ENCODE measurements at regions not wholly inside any gene's neighbourhood (a gene's known extent, or its start where the extent isn't known, plus 50 kb on each side); places are given as distances from the start of the nearest gene placed in this dataset.

GRCh38 chrX:106356580-106356979 lies 188.5 kb downstream of the PWWP3B start:
- no peak overlapping the region for H3K4me3 ChIP-seq (replicated peaks in 1 of 3; ENCODE audit: insufficient read depth in 1 of 3, low read depth in 2 of 3, low read length in 3 of 3)
- in situ Hi-C loops (cut with HindIII; ENCODE audit: extremely low pct_ligation_motif_present, low pct_unique_long_range_greater_than_20kb): no loop called here
- no peak overlapping the region for H2AFZ ChIP-seq (ENCODE audit: low read length)
- POLR2A ChIA-PET: no interaction called here
- ATAC-seq: no peak
- H3K36me3 ChIP-seq (replicated peaks in 1 of 2; ENCODE audit: control insufficient read depth in 1 of 2, insufficient read depth in 2 of 2, low read length in 2 of 2): no peaks in the 10 kb centered on the region
- BruUV-seq (replicated peaks): no TSS peak
- H3K79me2 ChIP-seq (ENCODE audit: insufficient read depth, low read length): no peaks in the 10 kb centered on the region
- CTCF ChIA-PET (ENCODE audit: low intra/inter-chr PET ratio, low total read pairs): no interaction called here
- no peaks in the 10 kb centered on the region; a peak in 1 of 5 replicates for H3K27me3 ChIP-seq (ENCODE audit: control insufficient read depth in 1 of 2, insufficient read depth in 2 of 2, low read length in 2 of 2)
- intact Hi-C loops (cut with micrococcal nuclease; ENCODE audit: unreplicated experiment): no loop called here
- no peak overlapping the region for H3K4me2 ChIP-seq (ENCODE audit: low read depth, low read length)
- no peaks in the 10 kb centered on the region for H3K9me3 ChIP-seq (ENCODE audit: low read length)
- FAIRE-seq: no peak
- H3K27ac ChIP-seq (ENCODE audit: extremely low read length, insufficient read depth, low read length): no peak overlapping the region
- no peak overlapping the region for H3K9ac ChIP-seq (ENCODE audit: insufficient read depth, low read depth, low read length)
- no peaks in the 10 kb centered on the region for H4K20me1 ChIP-seq (ENCODE audit: insufficient read depth, low read length)
- H3K4me1 ChIP-seq (ENCODE audit: insufficient read depth, low read length): no peaks in the 10 kb centered on the region
- TF ChIP-seq MAFF (IDR thresholded peaks at IDR 0.05; ENCODE audit: low read depth, low read length) (peak; percentile 94), MAFK (conservative IDR thresholded peaks at IDR 0.05 in 1 of 2, IDR thresholded peaks at IDR 0.05 in 1 of 2; ENCODE audit: low read length in 2 of 2) (peak; percentile 83 to 96), TP53 (CRISPR knock-in tag; conservative IDR thresholded peaks at IDR 0.05) (no peak)
- TF ChIP-seq, protein P1, sequence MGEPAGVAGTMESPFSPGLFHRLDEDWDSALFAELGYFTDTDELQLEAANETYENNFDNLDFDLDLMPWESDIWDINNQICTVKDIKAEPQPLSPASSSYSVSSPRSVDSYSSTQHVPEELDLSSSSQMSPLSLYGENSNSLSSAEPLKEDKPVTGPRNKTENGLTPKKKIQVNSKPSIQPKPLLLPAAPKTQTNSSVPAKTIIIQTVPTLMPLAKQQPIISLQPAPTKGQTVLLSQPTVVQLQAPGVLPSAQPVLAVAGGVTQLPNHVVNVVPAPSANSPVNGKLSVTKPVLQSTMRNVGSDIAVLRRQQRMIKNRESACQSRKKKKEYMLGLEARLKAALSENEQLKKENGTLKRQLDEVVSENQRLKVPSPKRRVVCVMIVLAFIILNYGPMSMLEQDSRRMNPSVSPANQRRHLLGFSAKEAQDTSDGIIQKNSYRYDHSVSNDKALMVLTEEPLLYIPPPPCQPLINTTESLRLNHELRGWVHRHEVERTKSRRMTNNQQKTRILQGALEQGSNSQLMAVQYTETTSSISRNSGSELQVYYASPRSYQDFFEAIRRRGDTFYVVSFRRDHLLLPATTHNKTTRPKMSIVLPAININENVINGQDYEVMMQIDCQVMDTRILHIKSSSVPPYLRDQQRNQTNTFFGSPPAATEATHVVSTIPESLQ (CRISPR knock-in tag; conservative IDR thresholded peaks at IDR 0.05): no peak
- DNase-seq (ENCODE audit: low spot score): no peak

DNA sequence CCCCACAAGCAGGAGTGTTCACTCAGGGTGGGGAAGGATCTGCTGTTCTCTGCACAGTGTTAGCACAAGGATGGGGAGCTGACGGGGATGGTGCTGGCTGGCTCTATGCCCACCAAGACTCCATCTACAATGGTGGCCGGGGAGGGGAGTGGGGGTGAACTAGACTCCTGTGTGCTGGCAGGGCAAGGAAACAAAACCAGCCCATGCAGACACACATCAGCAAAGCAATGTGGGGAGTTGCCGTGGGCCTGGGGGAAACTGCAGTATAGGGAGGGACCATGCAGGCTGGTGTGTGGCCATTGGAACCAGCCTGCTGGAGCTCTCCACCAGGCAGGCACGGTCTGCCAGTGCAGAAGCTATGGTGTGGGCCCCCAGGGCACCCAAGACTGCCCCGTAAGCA lies 195.1 kb downstream of the PWWP3B start:
- Histone ChIP-seq H3K9ac (ENCODE audit: insufficient read depth, low read depth, low read length) (no peak overlapping the region), H3K9me3 (ENCODE audit: low read length) (no peaks in the 10 kb centered on the region), H3K79me2 (ENCODE audit: insufficient read depth, low read length) (no peaks in the 10 kb centered on the region), H3K4me1 (ENCODE audit: insufficient read depth, low read length) (no peaks in the 10 kb centered on the region), H3K27me3 (ENCODE audit: control insufficient read depth in 1 of 2, insufficient read depth in 2 of 2, low read length in 2 of 2) (no peaks in the 10 kb centered on the region), H2AFZ (ENCODE audit: low read length) (no peak overlapping the region), H3K4me3 (replicated peaks in 1 of 3; ENCODE audit: insufficient read depth in 1 of 3, low read depth in 2 of 3, low read length in 3 of 3) (no peak overlapping the region), H4K20me1 (ENCODE audit: insufficient read depth, low read length) (no peaks in the 10 kb centered on the region), H3K4me2 (ENCODE audit: low read depth, low read length) (no peak overlapping the region), H3K27ac (ENCODE audit: extremely low read length, insufficient read depth, low read length) (no peak overlapping the region), H3K36me3 (replicated peaks in 1 of 2; ENCODE audit: control insufficient read depth in 1 of 2, insufficient read depth in 2 of 2, low read length in 2 of 2) (no peaks in the 10 kb centered on the region)
- WGBS (ENCODE audit: low lambda C conversion rate): 40% methylated on average over 2 of the region's 5 CpGs
- CTCF ChIA-PET (ENCODE audit: low intra/inter-chr PET ratio, low total read pairs): no interaction called here
- DNase-seq (ENCODE audit: low spot score): no peak
- POLR2A ChIA-PET: no interaction called here
- in situ Hi-C loops (cut with HindIII; ENCODE audit: extremely low pct_ligation_motif_present, low pct_unique_long_range_greater_than_20kb) (no loop called here), intact Hi-C loops (cut with micrococcal nuclease; ENCODE audit: unreplicated experiment) (no loop called here)
- FAIRE-seq: no peak
- BruUV-seq (replicated peaks): no TSS peak
- no peak for TF ChIP-seq GTF2F1 (IDR thresholded peaks at IDR 0.05; ENCODE audit: low read length)
- no peak for ATAC-seq

Data from HepG2 (cell line).